Transverse colon (tissue), 4 donors: ENCODE measurements at regions not wholly inside any gene's neighbourhood (a gene's known extent, or its start where the extent isn't known, plus 50 kb on each side); places are given as distances from the start of the nearest gene placed in this dataset.

Experiments
- CTCF ChIP-seq, 5 experiments: fragments of 200-600 bp in 3 of 5; fragments of 450-650 bp in 2 of 5; sonication (generic) in 3 of 5; IDR thresholded peaks; 1 replicate in 2 of 5; 2 replicates in 3 of 5; pipeline ENCODE4 v1.5.1; 2016 to 2017; ENCODE audit warnings: antibody characterized with exemption in 5 of 5, inconsistent platforms in 3 of 5, mild to moderate bottlenecking in 2 of 5, moderate library complexity in 1 of 5
- POLR2AphosphoS5 ChIP-seq, 3 donors: sonication (generic); formaldehyde crosslinking; IDR thresholded peaks; one replicate each; pipeline ENCODE4 v1.6.1; 2016; ENCODE audit warnings: antibody characterized with exemption in 3 of 3

- TF ChIP-seq CTCF (IDR thresholded peaks at IDR 0.05) = no peak
- no peak for TF ChIP-seq POLR2AphosphoS5 (IDR thresholded peaks at IDR 0.05)
These were observed 339.4 kb downstream of the TEX29 start for GRCh38 chr13:111659842-111660241.
